B cell (primary cell): ENCODE measurements at regions not wholly inside any gene's neighbourhood (a gene's known extent, or its start where the extent isn't known, plus 50 kb on each side); places are given as distances from the start of the nearest gene placed in this dataset.
"Not testable (repeated sequence)": the region's sequence is repeated elsewhere in the genome, so short reads cannot be mapped to it uniquely, and the experiment has no call there.

Experiments used
- CTCF ChIP-seq: fragments of 200-600 bp; IDR thresholded peaks from one replicate; pipeline ENCODE4 v1.8.0; 2022; ENCODE audit warnings: antibody characterized with exemption, mild to moderate bottlenecking
- EZH2 ChIP-seq: IDR thresholded peaks from 2 replicates; pipeline ENCODE4 v1.6.1; 2012; ENCODE audit warnings: borderline replicate concordance, low read depth, mild to moderate bottlenecking, moderate library complexity, low read length; ENCODE audit not compliant: insufficient read depth, poor library complexity, severe bottlenecking

GRCh38 chr10:38355911-38356526 lies 261.9 kb downstream of the ZNF37A start:
- not testable (repeated sequence) for TF ChIP-seq CTCF, EZH2
